H1 (cell line): ENCODE measurements at regions not wholly inside any gene's neighbourhood (a gene's known extent, or its start where the extent isn't known, plus 50 kb on each side); places are given as distances from the start of the nearest gene placed in this dataset.

Source experiments
- CTCF ChIA-PET: fragments of 300-600 bp; sonication (Branson Sonifier 250); formaldehyde crosslinking; loops from one replicate; lab custom pipeline; 2021; ENCODE audit not compliant: partially characterized antibody; lab: Charles Lee
- POLR2A ChIA-PET: fragments of 300-600 bp; sonication (Branson Sonifier 250); formaldehyde crosslinking; loops from one replicate; lab custom pipeline; 2021; ENCODE audit warnings: inconsistent platforms; ENCODE audit not compliant: partially characterized antibody; lab: Charles Lee
- DNase-seq, 2 experiments: peaks; one replicate each; pipeline versions ENCODE4 v3.0.0 to v3.0.0-alpha.2; 2010 to 2022; ENCODE audit warnings: low spot score in 2 of 2, low read depth in 1 of 2, mixed read lengths in 1 of 2
- FAIRE-seq: peaks from 2 replicates; lab custom pipeline; 2011; peaks lifted over from hg19 to GRCh38; lab: Jason Lieb, UNC
- H2AFZ ChIP-seq: 2 replicates; pipeline ENCODE4 v1.8.1; 2012; ENCODE audit warnings: low read length, inconsistent platforms
- H2AK5ac ChIP-seq: 2 replicates; pipeline ENCODE4 v1.6.1; 2013; ENCODE audit warnings: low read depth, low read length
- H2BK120ac ChIP-seq: replicated peaks from 2 replicates; pipeline ENCODE3; 2013; ENCODE audit warnings: low read depth, low read length, inconsistent platforms
- H2BK12ac ChIP-seq: 2 replicates; pipeline ENCODE4 v1.6.1; 2013; ENCODE audit warnings: low read depth, low read length
- H2BK15ac ChIP-seq: 2 replicates; pipeline ENCODE4 v1.6.1; 2013; ENCODE audit warnings: low read length
- H2BK20ac ChIP-seq: 2 replicates; pipeline ENCODE4 v1.6.1; 2013; ENCODE audit warnings: low read length
- H2BK5ac ChIP-seq: 2 replicates; pipeline ENCODE4 v1.6.1; 2013; ENCODE audit warnings: low read depth, low read length
- H3K14ac ChIP-seq: 2 replicates; pipeline ENCODE4 v1.6.1; 2013; ENCODE audit warnings: inconsistent platforms; ENCODE audit not compliant: insufficient read length
- H3K18ac ChIP-seq: 2 replicates; pipeline ENCODE4 v1.6.1; 2013; ENCODE audit warnings: low read length; ENCODE audit errors: extremely low read depth
- H3K23ac ChIP-seq: 2 replicates; pipeline ENCODE4 v1.6.1; 2013; ENCODE audit warnings: inconsistent platforms; ENCODE audit not compliant: insufficient read length
- H3K23me2 ChIP-seq: 2 replicates; pipeline ENCODE4 v1.6.1; 2013; ENCODE audit warnings: low read depth, low read length
- H3K27ac ChIP-seq: 2 replicates; pipeline ENCODE4 v1.6.1; 2011; ENCODE audit warnings: low read depth, low read length, inconsistent platforms
- H3K27me3 ChIP-seq, 4 experiments: replicated peaks in 1 of 4; 1 replicate in 1 of 4; 2 replicates in 3 of 4; pipeline versions ENCODE4 v1.6.1 to v1.8.1; 2011 to 2013; ENCODE audit warnings: low read length in 3 of 4, mild to moderate bottlenecking in 3 of 4, inconsistent platforms in 2 of 4, mixed read lengths in 2 of 4, moderate library complexity in 1 of 4; ENCODE audit not compliant: control insufficient read depth in 3 of 4, insufficient read depth in 3 of 4; ENCODE audit errors: extremely low read depth in 1 of 4
- H3K36me3 ChIP-seq, 4 experiments: 2 replicates each; pipeline versions ENCODE4 v1.6.1 to v1.8.1; 2011 to 2013; ENCODE audit warnings: mild to moderate bottlenecking in 4 of 4, low read length in 3 of 4, moderate library complexity in 2 of 4, control low read depth in 1 of 4, inconsistent platforms in 1 of 4; ENCODE audit not compliant: insufficient read depth in 4 of 4, control insufficient read depth in 2 of 4
- H3K4ac ChIP-seq: replicated peaks from 2 replicates; pipeline ENCODE3; 2013; ENCODE audit warnings: low read length, low read depth, mixed read lengths, inconsistent platforms; ENCODE audit not compliant: insufficient read length
- H3K4me1 ChIP-seq, 4 experiments: replicated peaks in 1 of 4; 1 replicate in 1 of 4; 2 replicates in 3 of 4; pipeline versions ENCODE4 v1.6.1 to v1.8.1; 2011 to 2013; ENCODE audit warnings: low read length in 3 of 4, inconsistent platforms in 2 of 4, mixed read lengths in 1 of 4; ENCODE audit not compliant: insufficient read depth in 4 of 4, control insufficient read depth in 3 of 4
- H3K4me2 ChIP-seq, 2 experiments: 2 replicates each; pipeline versions ENCODE4 v1.6.1 to v1.8.1; 2011 to 2013; ENCODE audit warnings: low read depth in 2 of 2, low read length in 2 of 2, control low read depth in 1 of 2, inconsistent platforms in 1 of 2, mild to moderate bottlenecking in 1 of 2; ENCODE audit not compliant: insufficient read depth in 1 of 2
- H3K4me3 ChIP-seq, 4 experiments: fragments of 200-600, 300-600 bp in 1 of 4; sonication (generic), shearing (Covaris generic), sonication (Bioruptor Twin) in 1 of 4; 2 replicates each; pipeline versions ENCODE4 v1.5.1 to v1.8.1; 2011 to 2016; ENCODE audit warnings: low read length in 4 of 4, low read depth in 3 of 4, control low read depth in 2 of 4, inconsistent platforms in 2 of 4, mild to moderate bottlenecking in 2 of 4, mixed read lengths in 1 of 4, moderate library complexity in 1 of 4; ENCODE audit not compliant: insufficient read depth in 2 of 4; ENCODE audit errors: extremely low read depth in 1 of 4
- H3K56ac ChIP-seq: replicated peaks from 2 replicates; pipeline ENCODE3; 2013; ENCODE audit warnings: low read depth, mild to moderate bottlenecking, mixed read lengths, low read length, inconsistent platforms; ENCODE audit not compliant: insufficient read length
- H3K79me1 ChIP-seq: 2 replicates; pipeline ENCODE4 v1.6.1; 2013; ENCODE audit warnings: low read depth, low read length, control low read depth
- H3K79me2 ChIP-seq, 2 experiments: 2 replicates each; pipeline versions ENCODE4 v1.6.1 to v1.8.1; 2012 to 2013; ENCODE audit warnings: low read length in 2 of 2, mild to moderate bottlenecking in 2 of 2, inconsistent platforms in 1 of 2; ENCODE audit not compliant: insufficient read depth in 2 of 2, control insufficient read depth in 1 of 2
- H3K9ac ChIP-seq, 4 experiments: replicated peaks in 1 of 4; 1 replicate in 1 of 4; 2 replicates in 3 of 4; pipeline versions ENCODE4 v1.6.1 to v1.8.1; 2011 to 2013; ENCODE audit warnings: low read depth in 3 of 4, low read length in 3 of 4, control low read depth in 2 of 4, mild to moderate bottlenecking in 2 of 4, moderate library complexity in 2 of 4, inconsistent platforms in 1 of 4; ENCODE audit errors: extremely low read depth in 1 of 4
- H3K9me3 ChIP-seq, 2 experiments: 2 replicates each; pipeline versions ENCODE4 v1.6.1 to v1.8.1; 2012 to 2013; ENCODE audit warnings: mild to moderate bottlenecking in 2 of 2, moderate library complexity in 2 of 2, control low read depth in 1 of 2, inconsistent platforms in 1 of 2, low read depth in 1 of 2, low read length in 1 of 2, mixed read lengths in 1 of 2; ENCODE audit not compliant: insufficient read depth in 2 of 2
- H4K20me1 ChIP-seq, 2 experiments: replicated peaks in 1 of 2; 2 replicates each; pipeline versions ENCODE3 to v1.8.1; 2011 to 2013; ENCODE audit warnings: inconsistent platforms in 2 of 2, low read length in 2 of 2, mild to moderate bottlenecking in 1 of 2; ENCODE audit not compliant: insufficient read depth in 2 of 2, control insufficient read depth in 1 of 2
- H4K5ac ChIP-seq: 2 replicates; pipeline ENCODE4 v1.6.1; 2013; ENCODE audit warnings: low read length, low read depth, mixed read lengths, inconsistent platforms; ENCODE audit not compliant: insufficient read length
- H4K8ac ChIP-seq: 2 replicates; pipeline ENCODE4 v1.8.0; 2013; ENCODE audit warnings: mild to moderate bottlenecking, moderate library complexity, low read length, inconsistent platforms; ENCODE audit not compliant: insufficient read depth; ENCODE audit errors: extremely low read depth
- H4K91ac ChIP-seq: replicated peaks from 2 replicates; pipeline ENCODE3; 2013; ENCODE audit warnings: low read length, mixed read lengths, inconsistent platforms; ENCODE audit not compliant: insufficient read length
- CHD1 ChIP-seq: IDR thresholded peaks from 2 replicates; pipeline ENCODE4 v1.6.1; 2012; ENCODE audit warnings: low read depth, low read length, improper control_type of control experiment
- WGBS, 2 experiments: shearing (Covaris generic) in 1 of 2; methylation state at CpG; one replicate each; pipeline versions ENCODE4 v1.1.6 to v1.1.7; 2013 to 2015; ENCODE audit warnings: low lambda C conversion rate in 2 of 2, mixed read lengths in 2 of 2, inconsistent platforms in 1 of 2, low coverage in 1 of 2, missing lambda C conversion rate in 1 of 2; ENCODE audit not compliant: insufficient replicate concordance in 2 of 2, insufficient coverage in 1 of 2, insufficient read length in 1 of 2; ENCODE audit errors: extremely low coverage in 1 of 2, missing lambda C conversion rate in 1 of 2; 5-methylcytosine and 5-hydroxymethylcytosine counted together

- Histone ChIP-seq H3K27me3 (peaks cover 0 to 1% (median 0%) of the 10 kb centered on the region in 4 experiments; a peak in 1 of 7 replicates), H4K5ac (no peak overlapping the region), H3K36me3 (no peaks in the 10 kb centered on the region), H2BK15ac (no peak overlapping the region), H3K56ac (no peak overlapping the region), H4K8ac (no peak overlapping the region), H3K27ac (no peak overlapping the region), H3K4ac (no peak overlapping the region), H2AFZ (no peak overlapping the region), H2AK5ac (no peak overlapping the region), H3K79me2 (no peaks in the 10 kb centered on the region), H2BK20ac (no peak overlapping the region), H3K23me2 (no peaks in the 10 kb centered on the region; the same call in 1 of the 2 replicates), H3K18ac (no peak overlapping the region), H3K14ac (no peak overlapping the region), H4K91ac (no peak overlapping the region), H3K4me2 (no peak overlapping the region), H2BK120ac (no peak overlapping the region), H3K4me3 (no peak overlapping the region), H3K9me3 (no peaks in the 10 kb centered on the region), H2BK5ac (no peak overlapping the region), H3K9ac (no peak overlapping the region), H4K20me1 (peaks cover 0 to 2% of the 10 kb centered on the region in 2 experiments), H2BK12ac (no peak overlapping the region), H3K4me1 (no peaks in the 10 kb centered on the region), H3K79me1 (no peaks in the 10 kb centered on the region), H3K23ac (no peak overlapping the region)
- ChIA-PET POLR2A (no interaction called here), CTCF (interaction anchor here (0.8 kb wide), 1 partner anchor 191 kb away, joined by 3 read pairs; no protein-coding TSS in a partner anchor)
- TF ChIP-seq CHD1 = no peak
- FAIRE-seq = no peak
- DNase-seq = no peak
- 97% methylated on average over 2 of the region's 2 CpGs; no CpG with 5 or more reads in 1 of the 2 experiments for WGBS, 2 experiments
Observed at GRCh38 chr11:107222431-107222830, 204.2 kb upstream of the GUCY1A2 start.
